H1 (cell line): ENCODE measurements at regions not wholly inside any gene's neighbourhood (a gene's known extent, or its start where the extent isn't known, plus 50 kb on each side); places are given as distances from the start of the nearest gene placed in this dataset.

Experiments used
- CTCF ChIA-PET: fragments of 300-600 bp; sonication (Branson Sonifier 250); formaldehyde crosslinking; loops from one replicate; lab custom pipeline; 2021; ENCODE audit not compliant: partially characterized antibody; lab: Charles Lee
- POLR2A ChIA-PET: fragments of 300-600 bp; sonication (Branson Sonifier 250); formaldehyde crosslinking; loops from one replicate; lab custom pipeline; 2021; ENCODE audit warnings: inconsistent platforms; ENCODE audit not compliant: partially characterized antibody; lab: Charles Lee
- DNase-seq, 2 experiments: peaks; one replicate each; pipeline versions ENCODE4 v3.0.0 to v3.0.0-alpha.2; 2010 to 2022; ENCODE audit warnings: low spot score in 2 of 2, low read depth in 1 of 2, mixed read lengths in 1 of 2
- FAIRE-seq: peaks from 2 replicates; lab custom pipeline; 2011; peaks lifted over from hg19 to GRCh38; lab: Jason Lieb, UNC
- H2AFZ ChIP-seq: 2 replicates; pipeline ENCODE4 v1.8.1; 2012; ENCODE audit warnings: low read length, inconsistent platforms
- H2AK5ac ChIP-seq: 2 replicates; pipeline ENCODE4 v1.6.1; 2013; ENCODE audit warnings: low read depth, low read length
- H2BK120ac ChIP-seq: replicated peaks from 2 replicates; pipeline ENCODE3; 2013; ENCODE audit warnings: low read depth, low read length, inconsistent platforms
- H2BK12ac ChIP-seq: 2 replicates; pipeline ENCODE4 v1.6.1; 2013; ENCODE audit warnings: low read depth, low read length
- H2BK15ac ChIP-seq: 2 replicates; pipeline ENCODE4 v1.6.1; 2013; ENCODE audit warnings: low read length
- H2BK20ac ChIP-seq: 2 replicates; pipeline ENCODE4 v1.6.1; 2013; ENCODE audit warnings: low read length
- H2BK5ac ChIP-seq: 2 replicates; pipeline ENCODE4 v1.6.1; 2013; ENCODE audit warnings: low read depth, low read length
- H3K14ac ChIP-seq: 2 replicates; pipeline ENCODE4 v1.6.1; 2013; ENCODE audit warnings: inconsistent platforms; ENCODE audit not compliant: insufficient read length
- H3K18ac ChIP-seq: 2 replicates; pipeline ENCODE4 v1.6.1; 2013; ENCODE audit warnings: low read length; ENCODE audit errors: extremely low read depth
- H3K23ac ChIP-seq: 2 replicates; pipeline ENCODE4 v1.6.1; 2013; ENCODE audit warnings: inconsistent platforms; ENCODE audit not compliant: insufficient read length
- H3K23me2 ChIP-seq: 2 replicates; pipeline ENCODE4 v1.6.1; 2013; ENCODE audit warnings: low read depth, low read length
- H3K27ac ChIP-seq: 2 replicates; pipeline ENCODE4 v1.6.1; 2011; ENCODE audit warnings: low read depth, low read length, inconsistent platforms
- H3K27me3 ChIP-seq, 4 experiments: replicated peaks in 1 of 4; 1 replicate in 1 of 4; 2 replicates in 3 of 4; pipeline versions ENCODE4 v1.6.1 to v1.8.1; 2011 to 2013; ENCODE audit warnings: low read length in 3 of 4, mild to moderate bottlenecking in 3 of 4, inconsistent platforms in 2 of 4, mixed read lengths in 2 of 4, moderate library complexity in 1 of 4; ENCODE audit not compliant: control insufficient read depth in 3 of 4, insufficient read depth in 3 of 4; ENCODE audit errors: extremely low read depth in 1 of 4
- H3K36me3 ChIP-seq, 4 experiments: 2 replicates each; pipeline versions ENCODE4 v1.6.1 to v1.8.1; 2011 to 2013; ENCODE audit warnings: mild to moderate bottlenecking in 4 of 4, low read length in 3 of 4, moderate library complexity in 2 of 4, control low read depth in 1 of 4, inconsistent platforms in 1 of 4; ENCODE audit not compliant: insufficient read depth in 4 of 4, control insufficient read depth in 2 of 4
- H3K4ac ChIP-seq: replicated peaks from 2 replicates; pipeline ENCODE3; 2013; ENCODE audit warnings: low read length, low read depth, mixed read lengths, inconsistent platforms; ENCODE audit not compliant: insufficient read length
- H3K4me1 ChIP-seq, 4 experiments: replicated peaks in 1 of 4; 1 replicate in 1 of 4; 2 replicates in 3 of 4; pipeline versions ENCODE4 v1.6.1 to v1.8.1; 2011 to 2013; ENCODE audit warnings: low read length in 3 of 4, inconsistent platforms in 2 of 4, mixed read lengths in 1 of 4; ENCODE audit not compliant: insufficient read depth in 4 of 4, control insufficient read depth in 3 of 4
- H3K4me2 ChIP-seq, 2 experiments: 2 replicates each; pipeline versions ENCODE4 v1.6.1 to v1.8.1; 2011 to 2013; ENCODE audit warnings: low read depth in 2 of 2, low read length in 2 of 2, control low read depth in 1 of 2, inconsistent platforms in 1 of 2, mild to moderate bottlenecking in 1 of 2; ENCODE audit not compliant: insufficient read depth in 1 of 2
- H3K4me3 ChIP-seq, 4 experiments: fragments of 200-600, 300-600 bp in 1 of 4; sonication (generic), shearing (Covaris generic), sonication (Bioruptor Twin) in 1 of 4; 2 replicates each; pipeline versions ENCODE4 v1.5.1 to v1.8.1; 2011 to 2016; ENCODE audit warnings: low read length in 4 of 4, low read depth in 3 of 4, control low read depth in 2 of 4, inconsistent platforms in 2 of 4, mild to moderate bottlenecking in 2 of 4, mixed read lengths in 1 of 4, moderate library complexity in 1 of 4; ENCODE audit not compliant: insufficient read depth in 2 of 4; ENCODE audit errors: extremely low read depth in 1 of 4
- H3K56ac ChIP-seq: replicated peaks from 2 replicates; pipeline ENCODE3; 2013; ENCODE audit warnings: low read depth, mild to moderate bottlenecking, mixed read lengths, low read length, inconsistent platforms; ENCODE audit not compliant: insufficient read length
- H3K79me1 ChIP-seq: 2 replicates; pipeline ENCODE4 v1.6.1; 2013; ENCODE audit warnings: low read depth, low read length, control low read depth
- H3K79me2 ChIP-seq, 2 experiments: 2 replicates each; pipeline versions ENCODE4 v1.6.1 to v1.8.1; 2012 to 2013; ENCODE audit warnings: low read length in 2 of 2, mild to moderate bottlenecking in 2 of 2, inconsistent platforms in 1 of 2; ENCODE audit not compliant: insufficient read depth in 2 of 2, control insufficient read depth in 1 of 2
- H3K9ac ChIP-seq, 4 experiments: replicated peaks in 1 of 4; 1 replicate in 1 of 4; 2 replicates in 3 of 4; pipeline versions ENCODE4 v1.6.1 to v1.8.1; 2011 to 2013; ENCODE audit warnings: low read depth in 3 of 4, low read length in 3 of 4, control low read depth in 2 of 4, mild to moderate bottlenecking in 2 of 4, moderate library complexity in 2 of 4, inconsistent platforms in 1 of 4; ENCODE audit errors: extremely low read depth in 1 of 4
- H3K9me3 ChIP-seq, 2 experiments: 2 replicates each; pipeline versions ENCODE4 v1.6.1 to v1.8.1; 2012 to 2013; ENCODE audit warnings: mild to moderate bottlenecking in 2 of 2, moderate library complexity in 2 of 2, control low read depth in 1 of 2, inconsistent platforms in 1 of 2, low read depth in 1 of 2, low read length in 1 of 2, mixed read lengths in 1 of 2; ENCODE audit not compliant: insufficient read depth in 2 of 2
- H4K20me1 ChIP-seq, 2 experiments: replicated peaks in 1 of 2; 2 replicates each; pipeline versions ENCODE3 to v1.8.1; 2011 to 2013; ENCODE audit warnings: inconsistent platforms in 2 of 2, low read length in 2 of 2, mild to moderate bottlenecking in 1 of 2; ENCODE audit not compliant: insufficient read depth in 2 of 2, control insufficient read depth in 1 of 2
- H4K5ac ChIP-seq: 2 replicates; pipeline ENCODE4 v1.6.1; 2013; ENCODE audit warnings: low read length, low read depth, mixed read lengths, inconsistent platforms; ENCODE audit not compliant: insufficient read length
- H4K8ac ChIP-seq: 2 replicates; pipeline ENCODE4 v1.8.0; 2013; ENCODE audit warnings: mild to moderate bottlenecking, moderate library complexity, low read length, inconsistent platforms; ENCODE audit not compliant: insufficient read depth; ENCODE audit errors: extremely low read depth
- H4K91ac ChIP-seq: replicated peaks from 2 replicates; pipeline ENCODE3; 2013; ENCODE audit warnings: low read length, mixed read lengths, inconsistent platforms; ENCODE audit not compliant: insufficient read length
- BACH1 ChIP-seq: IDR thresholded peaks from 2 replicates; pipeline ENCODE4 v1.6.1; 2012; ENCODE audit warnings: low read length, improper control_type of control experiment
- BRCA1 ChIP-seq: IDR thresholded peaks from 2 replicates; pipeline ENCODE4 v1.6.1; 2012; ENCODE audit warnings: low read depth, low read length, improper control_type of control experiment
- CHD2 ChIP-seq: IDR thresholded peaks from 2 replicates; pipeline ENCODE4 v1.6.1; 2012; ENCODE audit warnings: low read length, improper control_type of control experiment
- CREB1 ChIP-seq: IDR thresholded peaks from 2 replicates; pipeline ENCODE4 v1.6.1; 2012; ENCODE audit warnings: inconsistent platforms
- EP300 ChIP-seq, 2 experiments: IDR thresholded peaks; 1 replicate in 1 of 2; 2 replicates in 1 of 2; pipeline ENCODE4 v1.6.1; 2011 to 2012; ENCODE audit warnings: low read depth in 2 of 2, low read length in 2 of 2, mild to moderate bottlenecking in 2 of 2, borderline replicate concordance in 1 of 2, inconsistent platforms in 1 of 2, moderate library complexity in 1 of 2
- JUN ChIP-seq: IDR thresholded peaks from 2 replicates; pipeline ENCODE4 v1.6.1; 2011; ENCODE audit warnings: low read depth, mild to moderate bottlenecking, improper control_type of control experiment, low read length
- NANOG ChIP-seq: IDR thresholded peaks from 2 replicates; pipeline ENCODE4 v1.6.1; 2011; ENCODE audit warnings: low read length, low read depth, mild to moderate bottlenecking, inconsistent platforms; ENCODE audit not compliant: insufficient read depth, poor library complexity, severe bottlenecking
- PHF8 ChIP-seq: fragments of 200-600 bp; sonication (generic); conservative IDR thresholded peaks from 2 replicates; pipeline ENCODE4 v1.7.1; 2012; ENCODE audit warnings: low read depth, mild to moderate bottlenecking, inconsistent platforms, low read length, moderate library complexity
- SIX5 ChIP-seq: IDR thresholded peaks from 2 replicates; pipeline ENCODE4 v1.6.1; 2011; ENCODE audit warnings: mild to moderate bottlenecking, low read depth, low read length
- SP2 ChIP-seq: IDR thresholded peaks from 2 replicates; pipeline ENCODE4 v1.6.1; 2012; ENCODE audit warnings: mild to moderate bottlenecking, low read length, inconsistent platforms
- SRF ChIP-seq: IDR thresholded peaks from 2 replicates; pipeline ENCODE4 v1.6.1; 2011; ENCODE audit warnings: mild to moderate bottlenecking, low read depth, low read length, moderate library complexity
- TCF12 ChIP-seq: IDR thresholded peaks from 2 replicates; pipeline ENCODE4 v1.6.1; 2011; ENCODE audit warnings: low read depth, mild to moderate bottlenecking, low read length
- WGBS, 2 experiments: shearing (Covaris generic) in 1 of 2; methylation state at CpG; one replicate each; pipeline versions ENCODE4 v1.1.6 to v1.1.7; 2013 to 2015; ENCODE audit warnings: low lambda C conversion rate in 2 of 2, mixed read lengths in 2 of 2, inconsistent platforms in 1 of 2, low coverage in 1 of 2, missing lambda C conversion rate in 1 of 2; ENCODE audit not compliant: insufficient replicate concordance in 2 of 2, insufficient coverage in 1 of 2, insufficient read length in 1 of 2; ENCODE audit errors: extremely low coverage in 1 of 2, missing lambda C conversion rate in 1 of 2; 5-methylcytosine and 5-hydroxymethylcytosine counted together
- TF ChIP-seq, protein P1 (sequence below), 3 experiments: IDR thresholded peaks; 1 replicate in 2 of 3; 2 replicates in 1 of 3; pipeline versions ENCODE4 v1.5.1 to v1.6.1; 2011; ENCODE audit warnings: low read length in 3 of 3, mild to moderate bottlenecking in 3 of 3, inconsistent platforms in 2 of 3, low read depth in 1 of 3, moderate library complexity in 1 of 3; ENCODE audit not compliant: insufficient read depth in 1 of 3; ENCODE audit errors: control extremely low read depth in 1 of 3

DNA sequence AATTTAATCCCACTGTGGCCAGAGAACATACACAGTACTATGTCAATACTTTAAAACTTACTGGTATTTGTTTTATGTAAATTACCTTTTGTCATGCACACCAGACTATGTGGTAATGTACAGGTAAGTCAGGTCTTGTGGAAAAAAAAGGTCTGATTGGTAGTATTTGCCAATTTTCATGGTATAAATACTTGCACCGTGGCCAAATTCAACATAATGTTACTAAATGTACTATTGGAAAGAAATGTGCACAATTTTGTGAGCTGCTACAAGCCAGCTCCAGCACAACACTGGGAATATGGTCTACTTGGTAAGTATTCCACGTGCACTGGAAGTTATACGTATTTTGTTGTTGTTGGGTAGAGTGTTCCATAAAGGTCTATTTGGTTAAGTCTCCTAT lies 392.5 kb downstream of the RPS24 start:
- Histone ChIP-seq H3K79me2 (no peaks in the 10 kb centered on the region), H4K5ac (no peak overlapping the region), H2BK20ac (no peak overlapping the region), H3K23me2 (no peaks in the 10 kb centered on the region), H3K18ac (no peak overlapping the region), H2AK5ac (no peak overlapping the region), H3K4ac (no peak overlapping the region), H3K36me3 (no peaks in the 10 kb centered on the region), H2AFZ (no peak overlapping the region), H3K27me3 (0 out of 7 replicates have a peak, but pooled peaks cover 0 to 2% (median 0%) of the 10 kb centered on the region in 4 experiments), H3K14ac (no peak overlapping the region), H4K20me1 (no peaks in the 10 kb centered on the region), H3K9me3 (0 out of 4 replicates have a peak, but pooled peaks cover 0 to 4% of the 10 kb centered on the region in 2 experiments), H2BK12ac (no peak overlapping the region), H3K9ac (no peak overlapping the region), H3K23ac (no peak overlapping the region), H3K4me2 (no peak overlapping the region), H4K8ac (no peak overlapping the region), H3K79me1 (no peaks in the 10 kb centered on the region), H2BK15ac (no peak overlapping the region), H3K56ac (no peak overlapping the region), H3K4me3 (no peak overlapping the region), H2BK120ac (no peak overlapping the region), H3K27ac (no peak overlapping the region), H4K91ac (no peak overlapping the region), H2BK5ac (no peak overlapping the region), H3K4me1 (peaks cover 0 to 8% (median 4%) of the 10 kb centered on the region in 4 experiments; a peak in 5 of 7 replicates)
- FAIRE-seq (no peak), DNase-seq (no peak)
- 97% methylated on average over 3 of the region's 3 CpGs; no CpG with 5 or more reads in 1 of the 2 experiments for WGBS, 2 experiments
- ChIA-PET CTCF (interaction anchor here (1.1 to 1.7 kb wide), 3 partner anchors 12 to 111 kb away, joined by 3 read pairs; no protein-coding TSS in a partner anchor), POLR2A (no interaction called here)
- no peak for TF ChIP-seq SRF
- no peak for TF ChIP-seq BRCA1
- TF ChIP-seq, protein P1, sequence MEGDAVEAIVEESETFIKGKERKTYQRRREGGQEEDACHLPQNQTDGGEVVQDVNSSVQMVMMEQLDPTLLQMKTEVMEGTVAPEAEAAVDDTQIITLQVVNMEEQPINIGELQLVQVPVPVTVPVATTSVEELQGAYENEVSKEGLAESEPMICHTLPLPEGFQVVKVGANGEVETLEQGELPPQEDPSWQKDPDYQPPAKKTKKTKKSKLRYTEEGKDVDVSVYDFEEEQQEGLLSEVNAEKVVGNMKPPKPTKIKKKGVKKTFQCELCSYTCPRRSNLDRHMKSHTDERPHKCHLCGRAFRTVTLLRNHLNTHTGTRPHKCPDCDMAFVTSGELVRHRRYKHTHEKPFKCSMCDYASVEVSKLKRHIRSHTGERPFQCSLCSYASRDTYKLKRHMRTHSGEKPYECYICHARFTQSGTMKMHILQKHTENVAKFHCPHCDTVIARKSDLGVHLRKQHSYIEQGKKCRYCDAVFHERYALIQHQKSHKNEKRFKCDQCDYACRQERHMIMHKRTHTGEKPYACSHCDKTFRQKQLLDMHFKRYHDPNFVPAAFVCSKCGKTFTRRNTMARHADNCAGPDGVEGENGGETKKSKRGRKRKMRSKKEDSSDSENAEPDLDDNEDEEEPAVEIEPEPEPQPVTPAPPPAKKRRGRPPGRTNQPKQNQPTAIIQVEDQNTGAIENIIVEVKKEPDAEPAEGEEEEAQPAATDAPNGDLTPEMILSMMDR (IDR thresholded peaks at IDR 0.05; ENCODE audit: control extremely low read depth in 1 of 3, insufficient read depth in 1 of 3, low read depth in 1 of 3, low read length in 3 of 3) = no peak
- no peak for TF ChIP-seq SIX5
- no peak for TF ChIP-seq SP2
- no peak for TF ChIP-seq CHD2
- no peak for TF ChIP-seq TCF12
- TF ChIP-seq PHF8 = no peak
- TF ChIP-seq EP300 (IDR thresholded peaks at IDR 0.05; ENCODE audit: borderline replicate concordance in 1 of 2, low read depth in 2 of 2, low read length in 2 of 2) = no peak
- TF ChIP-seq BACH1 = no peak
- TF ChIP-seq CREB1 = no peak
- TF ChIP-seq NANOG = no peak
- TF ChIP-seq JUN = no peak
